ENCODE measurements at regions not wholly inside any gene's neighbourhood (a gene's known extent, or its start where the extent isn't known, plus 50 kb on each side); places are given as distances from the start of the nearest gene placed in this dataset.

GRCh38 chr2:82735336-82735735 is 1723.7 kb downstream of the SUCLG1 start:
- no peaks in the 10 kb centered on the region for H4K20me1 ChIP-seq (ENCODE audit: insufficient read depth)
- H2AFZ ChIP-seq: no peak overlapping the region
- H3K79me2 ChIP-seq (ENCODE audit: insufficient read depth): no peaks in the 10 kb centered on the region
- no peak overlapping the region for H3K4me2 ChIP-seq (ENCODE audit: unreplicated experiment)
- no peaks in the 10 kb centered on the region for H3K36me3 ChIP-seq (ENCODE audit: low read depth)
- TF ChIP-seq EZH2 (IDR thresholded peaks at IDR 0.05; ENCODE audit: insufficient read depth, poor library complexity, severe bottlenecking): no peak
- TF ChIP-seq EZH2phosphoT487 (IDR thresholded peaks at IDR 0.05; ENCODE audit: insufficient read depth, low read depth): no peak
- no peaks in the 10 kb centered on the region for H3K4me1 ChIP-seq (ENCODE audit: insufficient read depth)
- no peaks in the 10 kb centered on the region for H3F3A ChIP-seq (ENCODE audit: insufficient read depth)
- no peak overlapping the region for H3K27ac ChIP-seq
- in situ Hi-C loops (cut with MboI): no loop called here
- H3K9me2 ChIP-seq (ENCODE audit: insufficient read depth): no peaks in the 10 kb centered on the region
- DNase-seq: no peak
- no peaks in the 10 kb centered on the region for H3K27me3 ChIP-seq (replicated peaks; ENCODE audit: insufficient read depth)
- H3K9me3 ChIP-seq (ENCODE audit: low read depth): peaks cover 3% of the 10 kb centered on the region
- no peak overlapping the region for H3K9ac ChIP-seq
- WGBS, 2 experiments (ENCODE audit: low coverage in 1 of 2, low lambda C conversion rate in 2 of 2, missing lambda C conversion rate in 2 of 2): 60% methylated on average over 2 of the region's 2 CpGs
- H3K4me3 ChIP-seq: no peak overlapping the region

DNA sequence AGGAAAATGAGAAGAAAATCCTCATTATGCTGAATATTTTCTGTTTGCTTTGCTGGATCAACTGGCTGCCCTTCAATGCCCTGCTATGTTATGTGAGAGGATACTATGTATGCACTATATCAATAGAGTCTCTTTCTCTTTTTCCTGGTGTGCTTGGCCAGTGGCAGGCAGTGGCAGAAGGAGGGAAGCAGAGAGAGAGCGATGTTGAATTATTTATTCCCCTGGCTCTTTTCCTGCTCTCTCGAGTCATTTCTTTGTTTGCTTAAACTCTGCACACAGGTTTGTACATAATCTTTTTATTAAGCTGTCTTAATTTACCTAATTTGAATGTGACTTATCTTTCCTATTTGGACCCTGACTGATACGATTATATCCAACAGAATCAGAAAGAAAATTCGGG is 1727.3 kb downstream of the SUCLG1 start:
- DNase-seq: no peak
- in situ Hi-C loops (cut with MboI): no loop called here
- no peak overlapping the region for H3K9ac ChIP-seq

DNA sequence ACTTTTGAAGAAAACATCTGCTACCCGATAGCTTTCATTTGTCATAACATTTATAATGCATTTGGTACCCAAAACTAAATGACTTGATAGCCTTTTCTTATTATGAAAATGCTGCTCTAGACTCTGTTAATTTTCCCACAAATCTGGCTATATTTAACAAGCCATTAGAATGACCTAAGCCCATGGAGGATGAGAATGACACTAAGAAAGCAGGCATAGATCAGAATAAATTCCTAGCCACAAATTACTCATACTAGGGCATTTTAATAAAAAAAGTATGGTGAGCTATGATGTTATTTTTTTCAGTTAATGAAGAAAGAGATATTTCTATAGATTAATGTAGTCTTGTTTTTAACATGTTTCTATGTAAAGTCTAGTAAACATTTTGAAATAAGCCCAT is 1728.3 kb downstream of the SUCLG1 start:
- no peaks in the 10 kb centered on the region for H3K79me2 ChIP-seq (ENCODE audit: insufficient read depth)
- H3K9me3 ChIP-seq (ENCODE audit: low read depth): peaks cover 3% of the 10 kb centered on the region
- DNase-seq: no peak
- no peaks in the 10 kb centered on the region for H3K9me2 ChIP-seq (ENCODE audit: insufficient read depth)
- TF ChIP-seq EZH2phosphoT487 (IDR thresholded peaks at IDR 0.05; ENCODE audit: insufficient read depth, low read depth): no peak
- no peak for TF ChIP-seq EZH2 (IDR thresholded peaks at IDR 0.05; ENCODE audit: insufficient read depth, poor library complexity, severe bottlenecking)
- no peak overlapping the region for H3K4me2 ChIP-seq (ENCODE audit: unreplicated experiment)
- H2AFZ ChIP-seq: no peak overlapping the region
- no peaks in the 10 kb centered on the region for H3F3A ChIP-seq (ENCODE audit: insufficient read depth)
- no peaks in the 10 kb centered on the region for H3K27me3 ChIP-seq (replicated peaks; ENCODE audit: insufficient read depth)
- in situ Hi-C loops (cut with MboI): no loop called here
- no peak overlapping the region for H3K27ac ChIP-seq
- no peak overlapping the region for H3K9ac ChIP-seq
- H3K4me3 ChIP-seq: no peak overlapping the region
- 19 to 27% methylated on average over 1 of the region's 1 CpG for WGBS, 2 experiments (ENCODE audit: low coverage in 1 of 2, low lambda C conversion rate in 2 of 2, missing lambda C conversion rate in 2 of 2)
- H3K4me1 ChIP-seq (ENCODE audit: insufficient read depth): no peaks in the 10 kb centered on the region
- H4K20me1 ChIP-seq (ENCODE audit: insufficient read depth): no peaks in the 10 kb centered on the region
- H3K36me3 ChIP-seq (ENCODE audit: low read depth): no peaks in the 10 kb centered on the region

More for the DNA sequence above, 1727.3 kb downstream of the SUCLG1 start:
- H2AFZ ChIP-seq: no peak overlapping the region
- H3K4me2 ChIP-seq (ENCODE audit: unreplicated experiment): no peak overlapping the region
- no peaks in the 10 kb centered on the region for H3K9me2 ChIP-seq (ENCODE audit: insufficient read depth)
- H3K27ac ChIP-seq: no peak overlapping the region
- H4K20me1 ChIP-seq (ENCODE audit: insufficient read depth): no peaks in the 10 kb centered on the region
- H3K4me3 ChIP-seq: no peak overlapping the region
- TF ChIP-seq EZH2phosphoT487 (IDR thresholded peaks at IDR 0.05; ENCODE audit: insufficient read depth, low read depth): no peak
- TF ChIP-seq EZH2 (IDR thresholded peaks at IDR 0.05; ENCODE audit: insufficient read depth, poor library complexity, severe bottlenecking): no peak
- no peaks in the 10 kb centered on the region for H3K79me2 ChIP-seq (ENCODE audit: insufficient read depth)
- no peaks in the 10 kb centered on the region for H3K4me1 ChIP-seq (ENCODE audit: insufficient read depth)
- no peaks in the 10 kb centered on the region for H3K36me3 ChIP-seq (ENCODE audit: low read depth)
- 18 to 23% methylated on average over 4 of the region's 4 CpGs for WGBS, 2 experiments (ENCODE audit: low coverage in 1 of 2, low lambda C conversion rate in 2 of 2, missing lambda C conversion rate in 2 of 2)
- H3K9me3 ChIP-seq (ENCODE audit: low read depth): peaks cover 3% of the 10 kb centered on the region
- H3K27me3 ChIP-seq (replicated peaks; ENCODE audit: insufficient read depth): no peaks in the 10 kb centered on the region
- H3F3A ChIP-seq (ENCODE audit: insufficient read depth): no peaks in the 10 kb centered on the region

DNA sequence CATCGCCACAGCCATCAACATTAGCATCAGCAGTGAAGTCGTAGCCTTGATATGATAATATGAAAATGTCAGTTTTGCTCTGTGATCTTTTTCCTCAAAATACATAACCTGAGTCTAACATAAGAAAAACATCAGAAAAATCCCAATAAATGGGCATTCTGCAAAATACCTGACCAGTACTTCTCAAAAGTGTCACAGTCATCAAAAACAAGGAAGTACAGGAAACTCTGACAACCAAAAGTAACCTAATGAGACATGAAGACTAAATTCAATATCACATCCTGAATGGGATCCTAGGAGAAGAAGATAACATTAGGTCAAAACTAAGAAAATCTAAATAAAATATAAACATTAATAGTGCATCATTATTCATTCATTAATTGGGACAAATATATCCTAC is 1731.0 kb downstream of the SUCLG1 start:
- peaks cover 3% of the 10 kb centered on the region for H3K9me3 ChIP-seq (ENCODE audit: low read depth)
- no peaks in the 10 kb centered on the region for H3F3A ChIP-seq (ENCODE audit: insufficient read depth)
- H3K4me1 ChIP-seq (ENCODE audit: insufficient read depth): no peaks in the 10 kb centered on the region
- no peak overlapping the region for H2AFZ ChIP-seq
- in situ Hi-C loops (cut with MboI): no loop called here
- H3K9me2 ChIP-seq (ENCODE audit: insufficient read depth): no peaks in the 10 kb centered on the region
- DNase-seq: no peak
- H3K9ac ChIP-seq: no peak overlapping the region
- TF ChIP-seq EZH2 (IDR thresholded peaks at IDR 0.05; ENCODE audit: insufficient read depth, poor library complexity, severe bottlenecking) (no peak), EZH2phosphoT487 (IDR thresholded peaks at IDR 0.05; ENCODE audit: insufficient read depth, low read depth) (no peak)
- no peaks in the 10 kb centered on the region for H3K36me3 ChIP-seq (ENCODE audit: low read depth)
- H3K27ac ChIP-seq: no peak overlapping the region
- H3K4me3 ChIP-seq: no peak overlapping the region
- H3K4me2 ChIP-seq (ENCODE audit: unreplicated experiment): no peak overlapping the region
- 18 to 25% methylated on average over 2 of the region's 2 CpGs for WGBS, 2 experiments (ENCODE audit: low coverage in 1 of 2, low lambda C conversion rate in 2 of 2, missing lambda C conversion rate in 2 of 2)
- no peaks in the 10 kb centered on the region for H4K20me1 ChIP-seq (ENCODE audit: insufficient read depth)
- no peaks in the 10 kb centered on the region for H3K27me3 ChIP-seq (replicated peaks; ENCODE audit: insufficient read depth)
- no peaks in the 10 kb centered on the region for H3K79me2 ChIP-seq (ENCODE audit: insufficient read depth)

DNA sequence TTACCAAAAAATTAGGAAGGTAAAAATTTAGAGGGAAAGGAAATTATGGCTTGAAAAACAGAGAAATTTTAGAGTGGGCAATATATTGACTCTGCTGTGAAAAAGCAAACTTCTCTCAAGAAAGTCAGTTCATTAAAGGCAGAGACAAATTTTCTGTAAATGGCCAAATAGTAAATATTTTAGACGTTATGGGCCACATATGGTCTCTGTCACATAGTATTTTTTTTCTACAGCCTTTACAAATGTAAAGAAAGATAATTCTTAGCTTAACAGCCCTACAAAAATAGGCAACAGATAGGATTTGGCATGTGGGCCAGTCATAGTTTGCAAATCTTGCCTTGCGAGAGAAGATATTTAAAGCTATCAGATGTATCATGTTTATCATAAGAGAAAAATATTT is 1750.4 kb downstream of the SUCLG1 start:
- no peak for TF ChIP-seq EZH2 (IDR thresholded peaks at IDR 0.05; ENCODE audit: insufficient read depth, poor library complexity, severe bottlenecking)
- no peak overlapping the region for H3K27ac ChIP-seq
- WGBS, 2 experiments (ENCODE audit: low coverage in 1 of 2, low lambda C conversion rate in 2 of 2, missing lambda C conversion rate in 2 of 2): 39 to 42% methylated on average over 2 of the region's 2 CpGs

More for the DNA sequence above, 1750.4 kb downstream of the SUCLG1 start:
- Histone ChIP-seq H3K79me2 (ENCODE audit: insufficient read depth) (no peaks in the 10 kb centered on the region), H4K20me1 (ENCODE audit: insufficient read depth) (no peaks in the 10 kb centered on the region), H3K9ac (no peak overlapping the region), H3K4me3 (no peak overlapping the region), H3K27me3 (replicated peaks; ENCODE audit: insufficient read depth) (no peaks in the 10 kb centered on the region), H3K36me3 (ENCODE audit: low read depth) (no peaks in the 10 kb centered on the region), H3K4me1 (ENCODE audit: insufficient read depth) (no peaks in the 10 kb centered on the region), H3K4me2 (ENCODE audit: unreplicated experiment) (no peak overlapping the region), H3K9me2 (ENCODE audit: insufficient read depth) (no peaks in the 10 kb centered on the region), H2AFZ (no peak overlapping the region), H3K9me3 (ENCODE audit: low read depth) (no peaks in the 10 kb centered on the region), H3F3A (ENCODE audit: insufficient read depth) (no peaks in the 10 kb centered on the region)
- in situ Hi-C loops (cut with MboI): no loop called here
- no peak for DNase-seq

All from GM23248 (cell line).